ENCODE measurements at regions not wholly inside any gene's neighbourhood (a gene's known extent, or its start where the extent isn't known, plus 50 kb on each side); places are given as distances from the start of the nearest gene placed in this dataset.

DNA sequence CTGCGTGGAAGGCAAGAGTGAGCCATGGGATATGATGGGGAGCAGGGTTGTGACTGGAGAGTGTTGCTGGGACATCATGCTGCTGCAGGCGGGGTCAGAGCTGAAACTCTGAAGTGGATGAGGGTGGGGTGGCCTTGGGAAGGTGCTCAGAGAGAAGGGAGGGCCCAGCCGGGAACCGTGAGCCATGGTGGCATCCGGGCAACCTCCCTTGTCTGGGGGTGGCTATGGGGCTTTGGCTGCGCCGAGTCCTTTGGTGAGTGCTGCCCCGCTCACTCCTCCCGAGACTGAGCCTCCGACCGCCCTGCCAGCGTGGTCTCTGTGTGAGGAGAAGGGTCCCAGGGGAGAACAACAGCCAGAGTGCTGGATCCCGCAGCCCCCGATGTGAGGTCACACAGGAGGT lies 632.0 kb downstream of the BRD1 start:
- DNase-seq, result no peak

DNA sequence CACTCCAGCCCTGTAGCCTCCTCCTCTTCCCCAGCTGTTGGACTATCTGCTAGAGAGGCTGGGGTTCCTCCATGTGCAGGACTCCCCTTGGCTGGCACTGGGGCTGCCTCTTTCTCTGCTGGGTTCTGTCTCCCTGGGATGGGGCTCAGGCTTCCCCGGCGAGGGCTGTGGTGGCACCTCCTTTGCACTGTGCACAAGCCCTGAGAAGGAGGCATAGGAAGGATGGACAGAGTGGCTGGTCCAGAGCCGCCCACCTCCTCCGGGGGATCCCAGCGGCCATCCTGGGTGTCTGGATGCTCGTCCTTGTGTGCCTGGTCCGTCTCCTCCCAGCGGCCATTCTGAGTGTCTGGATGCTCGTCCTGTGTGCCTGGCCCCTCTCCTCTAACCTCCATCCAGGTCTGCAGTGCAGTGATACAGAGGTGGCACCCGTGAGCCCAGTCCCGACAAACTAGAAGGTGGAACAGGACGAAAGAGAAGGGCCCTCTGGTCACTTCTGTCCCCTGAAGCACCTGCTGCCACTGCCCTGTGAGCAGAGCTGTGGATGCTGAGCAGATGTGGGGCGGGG lies 633.7 kb downstream of the BRD1 start:
- DNase-seq, result no peak

DNA sequence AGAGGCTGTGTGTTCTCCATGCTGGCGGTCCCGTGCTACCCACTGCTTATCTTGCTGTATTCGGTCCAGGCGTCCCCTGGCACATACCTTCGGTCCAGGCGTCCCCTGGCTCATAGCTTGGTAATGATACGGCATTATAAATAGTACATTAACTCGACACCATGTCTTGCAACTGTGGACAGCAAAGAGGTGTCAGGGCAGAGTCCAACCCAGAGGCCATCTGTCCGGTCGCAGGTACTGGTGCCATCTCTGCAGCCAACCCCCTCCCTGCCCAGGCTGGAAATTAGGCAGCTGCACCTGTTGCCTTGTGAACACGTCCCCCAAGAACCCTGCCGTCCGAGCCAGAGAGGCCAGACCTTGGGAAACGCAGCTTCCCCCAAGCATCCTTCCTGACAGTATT lies 634.3 kb downstream of the BRD1 start:
- no peak for DNase-seq

- DNase-seq, result no peak
Measured at GRCh38 chr22:49192857-49193250, 634.8 kb downstream of the BRD1 start.

GRCh38 chr22:49192180-49192856 lies 635.4 kb downstream of the BRD1 start:
- no peak for DNase-seq

- DNase-seq, result no peak
Measured at GRCh38 chr22:49191506-49191980, 636.1 kb downstream of the BRD1 start.

GRCh38 chr22:49190816-49191505 lies 636.7 kb downstream of the BRD1 start:
- no peak for DNase-seq

DNA sequence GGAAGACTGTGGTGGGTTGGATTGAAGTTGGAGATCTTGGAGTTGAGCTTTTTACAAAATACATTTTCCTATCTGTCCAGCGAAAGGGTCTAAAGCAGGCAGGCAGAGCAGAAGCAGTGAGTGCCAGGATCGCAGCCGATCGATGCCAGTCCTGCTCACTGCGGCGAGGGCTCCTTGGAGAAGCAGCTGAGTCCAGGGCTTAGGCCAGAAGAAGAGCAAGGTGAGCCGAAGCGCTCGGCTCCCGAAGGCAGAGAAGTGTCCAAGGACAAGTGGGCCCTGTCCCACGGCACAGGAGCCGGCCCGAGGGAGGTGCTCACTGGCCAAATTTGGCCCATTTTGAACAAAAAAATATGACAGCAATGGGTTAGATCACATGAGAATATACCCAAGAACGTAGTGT lies 637.8 kb downstream of the BRD1 start:
- DNase-seq, result no peak

GRCh38 chr22:49188591-49188990 lies 639.1 kb downstream of the BRD1 start:
- DNase-seq, result no peak

DNA sequence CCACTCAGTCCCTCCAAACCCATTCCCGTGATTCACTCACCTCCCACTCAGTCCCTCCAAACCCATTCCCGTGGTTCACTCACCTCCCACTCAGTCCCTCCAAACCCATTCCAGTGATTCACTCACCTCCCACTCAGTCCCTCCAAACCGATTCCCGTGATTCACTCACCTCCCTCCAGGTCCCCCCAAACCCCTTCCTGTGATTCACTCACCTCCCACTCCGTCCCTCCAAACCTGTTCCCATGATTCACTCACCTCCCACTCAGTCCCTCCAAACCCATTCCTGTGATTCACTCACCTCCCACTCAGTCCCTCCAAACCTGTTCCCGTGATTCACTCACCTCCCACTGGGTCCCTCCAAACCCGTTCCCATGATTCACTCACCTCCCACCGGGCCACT lies 639.6 kb downstream of the BRD1 start:
- no peak for DNase-seq

DNA sequence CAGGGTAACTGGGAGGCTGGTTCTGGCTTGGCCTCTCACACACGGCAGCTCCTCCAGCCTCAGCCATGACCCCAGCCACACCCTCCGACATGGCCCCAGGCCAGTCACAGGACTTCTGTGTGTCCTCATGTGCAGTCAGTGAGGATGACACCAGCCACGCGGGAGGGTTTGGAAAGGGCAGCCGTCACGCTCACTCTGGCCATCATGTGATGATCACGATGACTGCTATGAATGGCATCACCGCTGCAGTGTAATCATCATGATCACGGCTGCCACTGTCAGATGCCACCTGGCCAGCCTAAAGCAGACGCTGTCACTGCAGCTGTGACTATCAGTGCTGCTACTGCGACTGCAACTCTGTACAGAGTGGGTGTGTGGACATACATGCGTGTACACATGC lies 640.9 kb downstream of the BRD1 start:
- DNase-seq, result no peak

DNA sequence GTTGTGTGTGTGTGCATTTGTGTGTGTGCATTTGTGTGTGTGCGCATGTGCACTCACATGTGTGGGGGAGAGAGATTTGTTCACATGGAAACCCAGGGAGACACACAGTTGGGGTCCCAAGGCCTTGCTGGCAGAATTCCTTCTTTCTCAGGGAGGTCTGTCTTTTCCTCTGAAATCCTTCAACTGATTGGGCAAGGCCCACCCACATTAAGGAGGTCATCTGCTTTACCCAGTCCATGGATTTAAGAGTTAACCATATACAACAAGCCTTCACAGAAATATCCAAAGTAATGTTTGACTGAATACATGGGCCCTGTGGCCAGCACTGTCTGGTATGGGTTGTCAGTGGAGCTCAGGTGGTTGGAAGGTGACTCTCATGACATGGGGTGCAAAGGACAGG lies 641.4 kb downstream of the BRD1 start:
- no peak for DNase-seq

GRCh38 chr22:49185312-49185969 lies 642.2 kb downstream of the BRD1 start:
- no peak for DNase-seq

DNA sequence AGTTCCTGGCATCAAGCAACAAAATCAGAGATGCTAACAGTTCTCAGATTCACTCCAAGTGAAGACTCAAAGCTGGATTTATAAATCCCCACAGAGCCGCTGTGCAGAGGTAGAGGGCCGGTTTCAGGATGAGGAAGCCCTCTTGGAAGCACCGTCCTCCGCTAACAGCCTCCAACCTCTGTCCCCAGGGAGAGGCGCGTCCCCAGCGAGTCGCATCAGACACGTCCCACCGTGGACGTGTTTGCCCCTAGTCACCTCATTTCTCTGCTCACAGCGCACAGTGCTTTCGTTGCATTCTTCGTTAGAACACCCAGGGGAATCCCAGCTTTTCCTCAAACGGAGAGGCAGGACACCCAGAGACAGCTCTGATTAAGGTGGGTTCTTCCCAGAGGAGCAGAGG lies 642.9 kb downstream of the BRD1 start:
- no peak for DNase-seq

GRCh38 chr22:49183826-49184216 lies 643.9 kb downstream of the BRD1 start:
- no peak for DNase-seq

GRCh38 chr22:49183208-49183825 lies 644.4 kb downstream of the BRD1 start:
- no peak for DNase-seq

DNA sequence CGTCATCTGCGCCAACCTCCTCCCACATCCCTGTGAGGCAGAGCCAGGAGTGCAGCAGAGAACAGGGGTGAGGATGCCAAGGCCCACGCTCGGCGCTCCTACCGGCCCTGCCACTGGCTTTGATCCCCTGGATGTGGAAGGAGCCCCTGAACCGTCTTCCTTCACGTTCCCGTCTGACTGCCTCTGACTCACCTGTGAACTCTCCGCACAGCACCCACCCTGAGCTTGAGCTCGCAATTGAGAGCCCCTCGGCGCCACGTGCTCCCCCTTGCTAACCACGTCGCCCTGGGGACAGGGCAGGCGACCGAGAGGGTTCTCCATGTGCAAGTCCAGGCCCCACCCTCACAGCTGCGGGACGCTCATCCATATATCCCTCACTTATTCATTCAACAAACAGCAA lies 645.3 kb downstream of the BRD1 start:
- no peak for DNase-seq

DNA sequence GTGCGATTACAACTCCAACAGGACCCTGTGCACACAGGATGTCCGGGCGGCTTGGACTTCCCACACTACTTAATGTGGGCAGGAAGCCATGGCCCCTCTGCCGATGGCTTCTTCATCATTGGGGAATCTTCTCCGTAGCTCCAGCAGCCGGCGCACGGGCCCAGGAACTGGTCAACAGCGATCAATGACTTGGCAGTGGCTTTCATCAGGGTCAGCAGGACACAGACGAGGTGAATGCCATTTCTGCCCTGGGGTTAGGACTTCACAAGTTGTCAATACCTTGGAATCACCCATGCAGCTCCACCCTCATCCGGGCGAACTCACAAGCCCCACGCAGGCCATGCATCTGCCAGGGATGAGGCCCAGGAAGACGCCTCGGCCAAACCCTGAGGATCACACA lies 645.7 kb downstream of the BRD1 start:
- no peak for DNase-seq

- no peak for DNase-seq
Measured at GRCh38 chr22:49181431-49181830, 646.2 kb downstream of the BRD1 start.

DNA sequence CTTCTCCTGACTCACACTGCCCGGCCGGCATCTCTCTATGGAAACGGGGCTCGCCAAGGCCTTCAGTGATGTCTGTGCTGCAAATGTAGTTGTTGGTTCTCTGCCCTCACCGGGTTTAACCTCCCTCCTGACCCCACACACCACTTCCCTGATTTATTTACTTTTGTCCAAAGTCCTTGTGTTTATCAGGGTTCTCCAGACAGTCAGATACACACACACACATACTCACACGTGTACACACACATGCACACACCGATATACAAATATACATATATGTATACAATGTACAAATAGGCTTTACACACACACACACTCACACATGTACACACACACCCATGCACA lies 647.0 kb downstream of the BRD1 start:
- no peak for DNase-seq

DNA sequence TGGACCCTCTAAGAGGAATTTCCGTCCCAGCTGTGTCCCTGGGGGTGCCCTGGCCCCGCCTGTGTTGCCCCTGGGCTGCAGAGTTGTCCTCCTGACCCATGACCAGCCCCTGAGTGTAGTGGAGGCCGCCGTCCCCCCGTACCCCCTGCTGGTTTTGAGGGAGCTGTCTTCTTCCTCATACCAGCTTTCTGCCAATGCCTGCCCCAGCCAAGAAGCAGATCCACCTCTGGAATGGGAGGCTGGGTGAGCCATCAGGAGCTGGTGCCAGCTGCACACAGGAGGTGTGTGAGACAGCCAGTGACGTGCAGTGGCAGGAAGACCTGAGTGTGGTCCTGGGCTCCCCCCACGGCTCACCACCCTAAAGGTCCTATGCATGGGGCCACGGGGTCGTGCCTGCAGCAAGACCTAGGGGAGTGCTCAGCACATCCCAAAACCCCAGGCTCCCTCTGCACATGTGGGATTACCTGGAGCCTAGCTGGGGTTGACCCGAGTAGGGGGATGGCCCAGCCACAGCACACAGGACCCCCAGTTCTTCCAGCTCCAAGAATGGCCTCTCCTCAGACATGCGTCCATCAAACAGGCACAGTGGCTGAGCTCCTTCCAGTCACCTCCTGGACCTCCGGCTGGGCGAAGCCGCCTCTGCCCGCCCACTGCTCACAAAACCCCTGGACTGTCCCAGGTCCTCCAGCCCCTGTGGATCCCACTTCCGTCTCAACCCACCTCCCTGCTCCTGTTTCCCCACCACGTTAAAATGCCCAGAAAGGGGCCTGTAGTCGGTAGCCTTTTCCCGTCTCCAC lies 647.6 kb downstream of the BRD1 start:
- no peak for DNase-seq

- no peak for DNase-seq
Measured at GRCh38 chr22:49179175-49179574, 648.5 kb downstream of the BRD1 start.
